Subcutaneous abdominal adipose tissue (tissue), 5 donors: ENCODE measurements at regions not wholly inside any gene's neighbourhood (a gene's known extent, or its start where the extent isn't known, plus 50 kb on each side); places are given as distances from the start of the nearest gene placed in this dataset.
"Not testable (repeated sequence)": the region's sequence is repeated elsewhere in the genome, so short reads cannot be mapped to it uniquely, and the experiment has no call there.

Source experiments
- H3K27ac ChIP-seq: one replicate; pipeline ENCODE4 v1.7.0; 2013; ENCODE audit warnings: low read depth, mild to moderate bottlenecking, inconsistent platforms, low read length, moderate library complexity
- H3K27me3 ChIP-seq, 5 donors: one replicate each; pipeline ENCODE4 v1.7.0; 2013; ENCODE audit warnings: low read length in 5 of 5, inconsistent platforms in 1 of 5; ENCODE audit not compliant: control insufficient read depth in 5 of 5, insufficient read depth in 4 of 5
- H3K36me3 ChIP-seq, 5 donors: one replicate each; pipeline ENCODE4 v1.7.0; 2013; ENCODE audit warnings: low read length in 5 of 5; ENCODE audit not compliant: control insufficient read depth in 5 of 5, insufficient read depth in 5 of 5
- H3K4me1 ChIP-seq, 5 donors: one replicate each; pipeline ENCODE4 v1.7.0; 2013; ENCODE audit warnings: low read length in 5 of 5, mild to moderate bottlenecking in 3 of 5, moderate library complexity in 1 of 5; ENCODE audit not compliant: control insufficient read depth in 5 of 5, insufficient read depth in 5 of 5
- H3K4me3 ChIP-seq, 5 donors: one replicate each; pipeline ENCODE4 v1.7.0; 2013; ENCODE audit warnings: low read length in 5 of 5, low read depth in 1 of 5
- H3K9ac ChIP-seq, 5 donors: one replicate each; pipeline ENCODE4 v1.7.0; 2013; ENCODE audit warnings: low read length in 5 of 5, mild to moderate bottlenecking in 4 of 5, moderate library complexity in 3 of 5
- H3K9me3 ChIP-seq, 5 donors: one replicate each; pipeline ENCODE4 v1.7.0; 2013; ENCODE audit warnings: low read length in 5 of 5; ENCODE audit not compliant: control insufficient read depth in 5 of 5
- donor health status: healthy.
- donor health status: healthy.
- donor health status: healthy.
- donor health status: healthy.
- donor health status: healthy.

DNA sequence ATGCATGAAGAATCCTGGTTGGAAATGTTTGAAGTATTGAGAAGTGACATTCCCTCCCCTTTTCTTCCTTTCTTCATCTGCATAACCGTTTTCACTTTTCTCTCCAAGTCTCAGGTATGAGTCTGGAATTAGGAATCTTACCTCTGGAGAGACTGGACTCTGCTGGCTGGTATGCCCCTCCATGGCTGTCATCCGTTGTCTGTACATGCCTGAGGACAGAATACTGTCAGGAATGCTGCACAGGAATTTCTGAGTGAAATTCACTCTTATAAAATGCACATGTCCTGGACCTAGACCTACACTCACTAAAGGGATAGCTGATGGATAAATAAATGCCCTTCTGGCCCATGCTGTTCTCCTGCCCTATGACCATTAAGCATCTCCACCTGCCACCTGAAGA lies 179.5 kb downstream of the MSN start:
- Histone ChIP-seq H3K4me3 (no peak overlapping the region), H3K27me3 (peaks cover 3 to 22% (median 17%) of the 10 kb centered on the region in 5 donors), H3K36me3 (no peaks in the 10 kb centered on the region), H3K9ac (no peak overlapping the region), H3K9me3 (no peaks in the 10 kb centered on the region), H3K4me1 (no peaks in the 10 kb centered on the region), H3K27ac (no peak overlapping the region)

DNA sequence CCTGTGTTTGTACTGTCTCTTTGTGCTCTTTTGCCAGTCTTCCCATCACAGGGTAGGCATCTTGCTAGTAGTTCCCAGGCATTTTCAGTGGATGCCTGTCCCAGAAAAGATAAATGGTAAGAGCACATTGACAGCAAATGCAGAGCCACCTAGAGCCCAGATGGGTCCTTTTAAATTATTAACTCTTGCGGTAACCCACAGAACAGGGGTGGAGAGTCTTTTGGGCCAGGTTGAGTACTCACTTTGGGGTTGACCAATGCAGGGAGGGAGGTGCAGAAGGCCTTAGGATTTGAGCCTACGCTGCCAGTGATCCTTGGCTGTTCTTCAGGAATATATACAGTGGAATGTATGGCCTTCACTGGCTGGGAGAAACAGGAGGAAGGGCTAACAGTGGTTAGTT lies 173.8 kb downstream of the MSN start:
- H3K4me1 ChIP-seq, result no peaks in the 10 kb centered on the region
- H3K4me3 ChIP-seq, result no peak overlapping the region
- peaks cover 8 to 27% (median 21%) of the 10 kb centered on the region in 5 donors for H3K27me3 ChIP-seq
- H3K9ac ChIP-seq, result no peak overlapping the region
- H3K9me3 ChIP-seq, result peaks cover 0 to 3% (median 0%) of the 10 kb centered on the region in 5 donors
- no peak overlapping the region for H3K27ac ChIP-seq
- no peaks in the 10 kb centered on the region for H3K36me3 ChIP-seq

DNA sequence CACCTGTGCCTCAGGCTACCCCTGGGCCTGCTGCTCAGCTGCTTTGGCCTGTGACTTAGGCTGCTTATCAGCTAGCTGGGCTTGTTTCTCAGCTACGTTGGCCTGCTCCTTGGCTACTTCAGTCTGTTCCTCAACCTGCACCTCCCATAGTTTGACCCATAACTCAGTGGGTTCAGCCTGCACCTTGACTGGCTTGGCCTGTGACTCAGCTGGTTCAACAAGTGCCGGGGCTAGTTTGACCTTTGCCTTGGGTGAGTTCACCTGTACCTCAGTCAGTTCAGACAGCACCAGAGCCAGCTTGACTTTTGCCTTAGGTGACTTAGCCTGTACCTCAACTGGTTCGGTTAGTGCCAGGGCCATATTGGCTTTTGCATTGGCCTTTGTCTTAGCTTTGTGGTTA lies 171.2 kb downstream of the MSN start:
- Histone ChIP-seq H3K9ac (no peak overlapping the region), H3K27me3 (peaks cover 8 to 21% (median 18%) of the 10 kb centered on the region in 5 donors), H3K4me1 (no peaks in the 10 kb centered on the region), H3K9me3 (peaks cover 0 to 3% (median 0%) of the 10 kb centered on the region in 5 donors), H3K36me3 (no peaks in the 10 kb centered on the region), H3K27ac (no peak overlapping the region), H3K4me3 (no peak overlapping the region)

DNA sequence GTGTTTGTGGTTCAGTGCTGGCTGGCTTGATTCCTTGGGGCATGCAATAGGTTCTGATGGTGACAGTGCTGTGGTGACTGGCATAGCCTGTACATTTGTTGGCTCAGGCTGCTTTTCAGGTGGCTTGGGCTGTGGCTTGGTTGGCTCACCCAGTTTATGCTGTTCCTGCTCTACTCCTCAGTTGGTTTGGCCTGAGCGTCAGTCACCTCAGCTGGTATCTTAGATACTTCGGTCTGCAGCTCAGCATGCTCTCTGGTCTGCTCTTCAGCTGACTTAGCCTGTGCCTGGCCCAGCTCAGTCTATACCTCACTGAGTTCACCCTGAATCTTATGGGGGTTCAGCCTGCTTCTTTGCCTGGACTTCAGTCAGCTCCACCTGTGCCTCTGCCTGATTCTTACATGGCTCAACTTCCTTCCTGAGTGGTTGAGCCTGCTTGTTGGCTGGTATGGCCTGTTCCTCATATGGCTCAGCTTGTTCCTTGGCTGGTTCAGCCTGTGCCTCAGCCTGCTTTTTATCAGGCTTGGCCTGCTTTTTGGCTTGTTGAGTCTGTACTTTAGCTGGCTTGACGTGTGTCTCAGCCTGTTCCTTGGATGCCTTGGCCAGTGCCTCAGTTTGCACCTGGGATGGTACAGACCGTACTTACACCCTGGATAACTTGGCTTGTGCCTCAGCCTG lies 170.6 kb downstream of the MSN start:
- Histone ChIP-seq H3K9ac (no peak overlapping the region), H3K27me3 (peaks cover 2 to 18% (median 11%) of the 10 kb centered on the region in 5 donors), H3K9me3 (peaks cover 0 to 3% (median 0%) of the 10 kb centered on the region in 5 donors), H3K36me3 (no peaks in the 10 kb centered on the region), H3K4me3 (no peak overlapping the region), H3K27ac (no peak overlapping the region), H3K4me1 (no peaks in the 10 kb centered on the region)

DNA sequence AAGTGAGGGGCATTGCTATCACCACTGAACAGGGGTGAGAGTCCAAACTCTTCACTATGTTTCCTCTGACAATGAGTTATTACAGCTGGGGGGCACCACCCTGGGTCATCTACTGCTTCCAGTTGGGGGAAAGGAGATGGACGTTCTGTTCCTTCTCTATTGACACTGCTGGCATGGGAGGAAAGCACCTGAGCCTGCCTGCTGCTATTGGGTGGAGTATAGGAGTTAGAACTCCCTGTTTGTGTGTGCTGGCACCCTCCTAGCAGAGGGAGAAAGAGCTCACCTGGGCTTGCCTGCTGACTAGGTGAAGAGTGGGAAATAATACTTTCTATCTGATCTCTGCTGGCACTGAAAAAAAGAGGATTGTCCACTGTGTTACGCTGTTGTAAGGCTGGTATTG lies 163.8 kb downstream of the MSN start:
- peaks cover 0 to 9% (median 0%) of the 10 kb centered on the region in 5 donors for H3K4me1 ChIP-seq
- no peak overlapping the region for H3K4me3 ChIP-seq
- no peak overlapping the region for H3K9ac ChIP-seq
- peaks cover 0 to 13% (median 9%) of the 10 kb centered on the region in 5 donors for H3K27me3 ChIP-seq
- no peaks in the 10 kb centered on the region for H3K9me3 ChIP-seq
- no peaks in the 10 kb centered on the region for H3K36me3 ChIP-seq
- no peak overlapping the region for H3K27ac ChIP-seq

DNA sequence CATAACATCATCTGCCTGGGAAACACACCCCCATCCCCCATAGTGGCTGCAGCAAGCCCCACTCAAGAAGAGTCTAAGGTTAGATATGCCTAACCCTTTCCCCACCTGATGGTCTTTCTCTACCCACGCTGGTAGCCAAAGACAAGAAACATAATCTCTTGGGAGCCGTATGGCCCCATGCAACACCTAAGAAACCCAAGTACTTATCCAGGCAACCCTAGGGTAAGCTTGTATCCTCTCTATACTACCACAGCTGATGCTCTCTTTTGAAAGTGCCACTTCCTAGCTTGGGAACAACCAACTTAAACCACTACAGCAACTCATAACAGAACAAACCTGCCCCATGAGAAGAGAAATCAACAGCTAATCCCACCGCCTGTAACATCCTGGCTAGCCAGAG lies 161.1 kb downstream of the MSN start:
- Histone ChIP-seq H3K4me1 (peaks cover 0 to 9% (median 0%) of the 10 kb centered on the region in 5 donors), H3K27me3 (peaks cover 0 to 13% (median 9%) of the 10 kb centered on the region in 5 donors), H3K36me3 (no peaks in the 10 kb centered on the region), H3K9ac (no peak overlapping the region), H3K4me3 (no peak overlapping the region), H3K27ac (no peak overlapping the region), H3K9me3 (peaks cover 0 to 4% (median 0%) of the 10 kb centered on the region in 5 donors)

DNA sequence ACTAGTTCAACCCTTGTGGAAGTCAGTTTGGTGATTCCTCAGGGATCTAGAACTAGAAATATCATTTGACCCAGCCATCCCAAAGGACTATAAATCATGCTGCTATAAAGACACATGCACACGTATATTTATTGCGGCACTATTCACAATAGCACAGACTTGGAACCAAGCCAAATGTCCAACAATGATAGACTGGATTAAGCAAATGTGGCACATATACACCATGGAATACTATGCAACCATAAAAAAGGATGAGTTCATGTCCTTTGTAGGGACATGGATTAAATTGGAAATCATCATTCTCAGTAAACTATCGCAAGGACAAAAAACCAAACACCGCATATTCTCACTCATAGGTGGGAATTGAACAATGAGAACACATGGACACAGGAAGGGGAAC lies 157.8 kb downstream of the MSN start:
- peaks cover 0 to 13% (median 4%) of the 10 kb centered on the region in 5 donors for H3K4me1 ChIP-seq
- H3K9ac ChIP-seq, H3K4me3 ChIP-seq, H3K9me3 ChIP-seq, H3K36me3 ChIP-seq, H3K27ac ChIP-seq: not testable (repeated sequence)
- H3K27me3 ChIP-seq, result peaks cover 0 to 10% (median 5%) of the 10 kb centered on the region in 5 donors

DNA sequence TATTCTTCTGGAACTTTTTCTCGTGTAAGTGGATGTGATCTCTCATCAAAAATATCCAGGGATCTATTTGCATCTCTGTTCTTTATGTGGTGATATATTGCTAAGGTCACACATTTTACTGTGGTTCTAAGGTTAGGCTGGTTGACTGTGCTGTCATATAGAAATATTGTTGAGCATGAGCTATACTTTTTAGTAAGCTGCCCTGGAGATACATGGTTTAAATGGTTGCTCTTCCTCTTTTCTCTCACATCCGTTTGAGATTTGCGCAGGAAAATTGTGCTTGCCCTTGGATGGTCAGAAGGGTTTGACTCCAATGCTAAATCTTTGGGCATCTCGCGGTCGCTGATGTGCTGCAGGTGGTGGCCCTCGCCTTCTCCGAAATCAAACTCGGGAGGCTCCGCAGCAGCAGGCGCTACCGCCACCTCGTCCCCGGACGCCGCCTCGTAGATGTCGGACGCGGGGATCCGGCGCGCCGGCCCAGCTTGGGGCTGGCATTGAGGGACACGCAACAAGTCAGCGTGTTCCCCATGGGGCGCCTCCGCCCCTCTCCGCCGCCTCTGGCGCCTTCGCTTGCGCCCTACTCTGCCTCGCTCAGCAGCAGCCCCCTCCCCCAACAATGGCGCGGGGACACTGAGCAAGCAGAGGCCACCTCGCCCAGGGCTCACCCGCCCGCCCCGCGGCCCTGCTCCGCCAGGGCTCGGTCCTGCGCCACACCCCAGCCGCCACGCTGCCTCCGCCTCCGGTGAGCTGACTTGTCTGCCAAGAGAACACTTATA lies 154.5 kb downstream of the MSN start:
- Histone ChIP-seq H3K9me3 (peaks cover 0 to 4% (median 0%) of the 10 kb centered on the region in 5 donors), H3K9ac (peak overlapping the region in 2 of 5 donors; percentile 49 to 58), H3K4me3 (peak overlapping the region in 4 of 5 donors; percentile 55 to 62 (median 58)), H3K27ac (no peak overlapping the region), H3K27me3 (peaks cover 0 to 3% (median 2%) of the 10 kb centered on the region in 5 donors), H3K4me1 (peaks cover 0 to 5% (median 0%) of the 10 kb centered on the region in 5 donors), H3K36me3 (no peaks in the 10 kb centered on the region)

DNA sequence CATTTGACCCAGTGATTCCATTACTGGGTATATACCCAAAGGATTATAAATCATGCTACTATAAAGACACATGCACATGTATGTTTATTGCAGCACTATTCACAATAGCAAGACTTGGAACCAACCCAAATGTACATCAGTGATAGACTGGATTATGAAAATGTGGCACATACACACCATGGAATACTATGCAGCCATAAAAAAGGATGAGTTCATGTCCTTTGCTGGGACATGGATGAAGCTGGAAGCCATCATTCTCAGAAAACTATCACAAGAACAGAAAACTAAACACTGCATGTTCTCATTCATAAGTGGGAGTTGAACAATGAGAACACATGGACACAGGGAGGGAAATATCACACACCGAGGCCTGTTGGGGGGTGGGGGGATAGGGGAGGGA lies 152.5 kb downstream of the MSN start:
- not testable (repeated sequence) for H3K4me3 ChIP-seq, H3K4me1 ChIP-seq, H3K27ac ChIP-seq, H3K36me3 ChIP-seq, H3K9me3 ChIP-seq, H3K27me3 ChIP-seq, H3K9ac ChIP-seq

DNA sequence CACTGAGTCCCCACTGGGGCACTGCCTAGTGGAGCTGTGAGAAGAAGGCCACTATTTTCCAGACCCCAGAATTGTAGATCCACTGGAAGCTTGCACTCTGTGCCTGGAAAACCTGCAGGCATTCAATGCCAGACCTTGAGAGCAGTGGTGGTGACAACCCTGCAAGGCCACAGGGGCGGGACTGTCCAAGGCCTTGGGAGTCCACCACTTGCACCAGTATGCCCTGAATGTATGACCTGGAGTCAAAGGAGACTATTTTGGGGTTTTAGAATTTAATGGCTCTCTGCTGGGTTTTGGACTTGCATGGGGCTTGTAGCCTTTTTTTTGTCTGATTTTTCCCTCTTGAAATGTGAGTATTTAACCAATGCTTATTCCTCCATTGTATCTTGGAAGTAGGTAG lies 145.8 kb downstream of the MSN start:
- Histone ChIP-seq H3K4me1 (no peaks in the 10 kb centered on the region), H3K9me3 (peaks cover 0 to 5% (median 0%) of the 10 kb centered on the region in 5 donors), H3K9ac (no peak overlapping the region), H3K27ac (no peak overlapping the region), H3K27me3 (peaks cover 3 to 17% (median 6%) of the 10 kb centered on the region in 5 donors), H3K36me3 (no peaks in the 10 kb centered on the region), H3K4me3 (no peak overlapping the region)
